CD14-positive monocyte (primary cell): ENCODE measurements at regions not wholly inside any gene's neighbourhood (a gene's known extent, or its start where the extent isn't known, plus 50 kb on each side); places are given as distances from the start of the nearest gene placed in this dataset.

Experiments
- DNase-seq, 3 donors: peaks; one replicate each; pipeline ENCODE4 v3.0.0-alpha.2; 2011 to 2022
- H2AFZ ChIP-seq: 2 replicates; pipeline ENCODE4 v1.6.0; 2012; ENCODE audit warnings: mild to moderate bottlenecking, low read depth, low read length, inconsistent platforms; ENCODE audit not compliant: insufficient read depth, poor library complexity, severe bottlenecking
- H3K27ac ChIP-seq, 2 donors: 1 replicate in 1 of 2; 2 replicates in 1 of 2; pipeline ENCODE4 v1.5.1; 2012 to 2013; ENCODE audit warnings: low read length in 2 of 2, control low read depth in 1 of 2, inconsistent platforms in 1 of 2, low read depth in 1 of 2, mild to moderate bottlenecking in 1 of 2
- H3K27me3 ChIP-seq, 2 donors: one replicate each; pipeline versions ENCODE4 v1.6.0 to v1.6.1; 2011 to 2013; ENCODE audit warnings: low read length in 2 of 2; ENCODE audit not compliant: control insufficient read depth in 2 of 2, insufficient read depth in 2 of 2
- H3K36me3 ChIP-seq, 2 donors: replicated peaks in 1 of 2; 1 replicate in 1 of 2; 2 replicates in 1 of 2; pipeline versions ENCODE4 v1.5.1 to v1.6.1; 2012 to 2013; ENCODE audit warnings: low read length in 2 of 2, control low read depth in 1 of 2, inconsistent platforms in 1 of 2, mild to moderate bottlenecking in 1 of 2; ENCODE audit not compliant: insufficient read depth in 2 of 2, control insufficient read depth in 1 of 2
- H3K4me1 ChIP-seq, 2 donors: 1 replicate in 1 of 2; 2 replicates in 1 of 2; pipeline versions ENCODE4 v1.5.1 to v1.6.1; 2012 to 2013; ENCODE audit warnings: low read length in 2 of 2, control low read depth in 1 of 2, inconsistent platforms in 1 of 2, mild to moderate bottlenecking in 1 of 2, moderate library complexity in 1 of 2; ENCODE audit not compliant: insufficient read depth in 2 of 2, control insufficient read depth in 1 of 2
- H3K4me2 ChIP-seq: replicated peaks from 2 replicates; pipeline ENCODE3; 2012; ENCODE audit warnings: low read length, moderate library complexity, mild to moderate bottlenecking; ENCODE audit not compliant: poor library complexity, severe bottlenecking; ENCODE audit errors: extremely low read depth
- H3K4me3 ChIP-seq, 3 experiments: fragments of 200-600 bp in 1 of 3; sonication (generic) in 1 of 3; replicated peaks in 1 of 3; 1 replicate in 2 of 3; 2 replicates in 1 of 3; pipeline ENCODE4 v1.5.1; 2011 to 2013; ENCODE audit warnings: low read length in 3 of 3, mild to moderate bottlenecking in 3 of 3, control low read depth in 2 of 3, low read depth in 2 of 3, inconsistent platforms in 1 of 3, moderate library complexity in 1 of 3
- H3K79me2 ChIP-seq: 2 replicates; pipeline ENCODE4 v1.6.0; 2012; ENCODE audit warnings: mild to moderate bottlenecking, control low read depth, inconsistent platforms, low read length, moderate library complexity; ENCODE audit not compliant: insufficient read depth
- H3K9ac ChIP-seq: 2 replicates; pipeline ENCODE4 v1.6.0; 2017; ENCODE audit warnings: low read length, mild to moderate bottlenecking; ENCODE audit not compliant: insufficient read depth, poor library complexity, severe bottlenecking
- H3K9me3 ChIP-seq, 2 donors: replicated peaks in 1 of 2; 1 replicate in 1 of 2; 2 replicates in 1 of 2; pipeline versions ENCODE4 v1.5.1 to v1.6.1; 2012 to 2013; ENCODE audit warnings: low read length in 2 of 2, control low read depth in 1 of 2; ENCODE audit not compliant: control insufficient read depth in 1 of 2, insufficient read depth in 1 of 2
- H4K20me1 ChIP-seq: 2 replicates; pipeline ENCODE4 v1.6.0; 2012; ENCODE audit warnings: mild to moderate bottlenecking, low read length, control low read depth, moderate library complexity; ENCODE audit not compliant: insufficient read depth
- H3K27ac Mint-ChIP-seq, 7 donors: one replicate each; pipeline ENCODE4 v1.8.0; 2020; ENCODE audit warnings: mild to moderate bottlenecking in 7 of 7, mixed read lengths in 7 of 7, moderate library complexity in 6 of 7, inconsistent platforms in 2 of 7
- H3K27me3 Mint-ChIP-seq, 3 donors: one replicate each; pipeline ENCODE4 v1.8.0; 2021 to 2022; ENCODE audit warnings: low read depth in 3 of 3, mild to moderate bottlenecking in 3 of 3, mixed read lengths in 3 of 3, moderate library complexity in 3 of 3, inconsistent platforms in 1 of 3
- H3K36me3 Mint-ChIP-seq, 2 donors: one replicate each; pipeline ENCODE4 v1.8.0; 2020; ENCODE audit warnings: mixed read lengths in 2 of 2, inconsistent platforms in 1 of 2, mild to moderate bottlenecking in 1 of 2
- H3K4me1 Mint-ChIP-seq: one replicate; pipeline ENCODE4 v1.8.0; 2020; ENCODE audit warnings: mild to moderate bottlenecking, mixed read lengths
- H3K4me3 Mint-ChIP-seq, 2 donors: one replicate each; pipeline ENCODE4 v1.8.0; 2020; ENCODE audit warnings: mild to moderate bottlenecking in 2 of 2, mixed read lengths in 2 of 2, moderate library complexity in 1 of 2
- H3K9me3 Mint-ChIP-seq, 7 donors: one replicate each; pipeline ENCODE4 v1.8.0; 2020 to 2022; ENCODE audit warnings: mixed read lengths in 7 of 7, mild to moderate bottlenecking in 6 of 7, moderate library complexity in 6 of 7, inconsistent platforms in 2 of 7
- CTCF ChIP-seq: fragments of 200-600 bp; IDR thresholded peaks from one replicate; pipeline ENCODE4 v1.8.0; 2022; ENCODE audit warnings: antibody characterized with exemption, mild to moderate bottlenecking
- WGBS: methylation state at CpG from one replicate; pipeline ENCODE4 v1.1.5; 2013; ENCODE audit warnings: missing lambda C conversion rate; ENCODE audit not compliant: insufficient coverage; 5-methylcytosine and 5-hydroxymethylcytosine counted together
- intact Hi-C, 2 donors: fragments of 100-400 bp; cut with micrococcal nuclease; formaldehyde crosslinking; loops; one replicate each; pipeline versions ENCODE4 v1.15.0 to v1.15.1; 2023

- no CpG with 5 or more reads among the region's 4 CpGs for WGBS
- Histone ChIP-seq H3K9me3 (peaks cover 0 to 6% of the 10 kb centered on the region in 2 donors), H3K4me2 (no peak overlapping the region), H3K4me3 (no peak overlapping the region), H3K27me3 (no peaks in the 10 kb centered on the region), H3K27ac (no peak overlapping the region), H4K20me1 (no peaks in the 10 kb centered on the region), H3K36me3 (no peaks in the 10 kb centered on the region), H2AFZ (no peak overlapping the region), H3K4me1 (no peaks in the 10 kb centered on the region), H3K79me2 (no peaks in the 10 kb centered on the region), H3K9ac (no peak overlapping the region)
- H3K36me3 Mint-ChIP-seq = no peaks in the 10 kb centered on the region
- H3K27me3 Mint-ChIP-seq = peaks cover 6 to 14% (median 13%) of the 10 kb centered on the region in 3 donors
- peaks cover 0 to 7% (median 6%) of the 10 kb centered on the region in 7 donors for H3K9me3 Mint-ChIP-seq
- H3K27ac Mint-ChIP-seq = no peak overlapping the region
- no peaks in the 10 kb centered on the region for H3K4me1 Mint-ChIP-seq
- H3K4me3 Mint-ChIP-seq = no peak overlapping the region
- no peak for TF ChIP-seq CTCF
- DNase-seq = no peak
- intact Hi-C loops = no loop called here
Measured at GRCh38 chr17:5783269-5783668, 199.0 kb upstream of the NLRP1 start.

- DNase-seq = no peak
- H3K27ac Mint-ChIP-seq = no peak overlapping the region
- no peaks in the 10 kb centered on the region for H3K4me1 Mint-ChIP-seq
- Histone ChIP-seq H3K4me2 (no peak overlapping the region), H3K4me3 (no peak overlapping the region), H3K4me1 (no peaks in the 10 kb centered on the region), H3K79me2 (no peaks in the 10 kb centered on the region), H2AFZ (no peak overlapping the region), H3K9ac (no peak overlapping the region), H3K27ac (no peak overlapping the region), H3K9me3 (peaks cover 0 to 6% of the 10 kb centered on the region in 2 donors), H3K27me3 (no peaks in the 10 kb centered on the region), H3K36me3 (no peaks in the 10 kb centered on the region), H4K20me1 (no peaks in the 10 kb centered on the region)
- WGBS = 100% methylated on average over 1 of the region's 3 CpGs
- intact Hi-C loops = no loop called here
- TF ChIP-seq CTCF = no peak
- H3K27me3 Mint-ChIP-seq = peaks cover 8 to 14% (median 13%) of the 10 kb centered on the region in 3 donors
- H3K4me3 Mint-ChIP-seq = no peak overlapping the region
- peaks cover 0 to 8% (median 7%) of the 10 kb centered on the region in 7 donors for H3K9me3 Mint-ChIP-seq
- no peaks in the 10 kb centered on the region for H3K36me3 Mint-ChIP-seq
Measured at GRCh38 chr17:5783851-5784250, 199.5 kb upstream of the NLRP1 start.
